Activated CD4-positive, alpha-beta T cell treated with anti-CD3 and anti-CD28 coated beads for 1 hour (primary cell): ENCODE measurements at regions not wholly inside any gene's neighbourhood (a gene's known extent, or its start where the extent isn't known, plus 50 kb on each side); places are given as distances from the start of the nearest gene placed in this dataset.

Experiments used
- DNase-seq: peaks from one replicate; pipeline ENCODE4 v3.0.0-alpha.2; 2020

DNA sequence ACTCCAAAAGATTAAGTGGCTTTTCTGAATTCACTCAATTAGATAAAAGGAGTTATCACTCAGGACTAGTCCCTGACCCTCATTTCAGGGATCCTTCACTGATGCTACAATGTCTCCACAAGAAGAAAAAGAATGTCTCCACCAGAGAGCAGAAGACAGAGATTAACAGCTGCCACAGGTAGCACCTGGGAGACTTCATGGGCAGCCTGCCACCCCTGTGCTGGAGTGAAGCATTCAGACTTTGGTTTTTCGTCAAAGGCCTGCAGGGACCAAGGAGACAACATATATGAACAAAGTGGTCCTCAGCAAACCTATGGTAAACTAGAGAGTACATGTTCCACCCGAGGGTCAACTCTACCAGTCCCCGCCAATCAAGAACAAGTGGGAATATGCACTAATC is 197.0 kb upstream of the ACVR2A start:
- no peak for DNase-seq

DNA sequence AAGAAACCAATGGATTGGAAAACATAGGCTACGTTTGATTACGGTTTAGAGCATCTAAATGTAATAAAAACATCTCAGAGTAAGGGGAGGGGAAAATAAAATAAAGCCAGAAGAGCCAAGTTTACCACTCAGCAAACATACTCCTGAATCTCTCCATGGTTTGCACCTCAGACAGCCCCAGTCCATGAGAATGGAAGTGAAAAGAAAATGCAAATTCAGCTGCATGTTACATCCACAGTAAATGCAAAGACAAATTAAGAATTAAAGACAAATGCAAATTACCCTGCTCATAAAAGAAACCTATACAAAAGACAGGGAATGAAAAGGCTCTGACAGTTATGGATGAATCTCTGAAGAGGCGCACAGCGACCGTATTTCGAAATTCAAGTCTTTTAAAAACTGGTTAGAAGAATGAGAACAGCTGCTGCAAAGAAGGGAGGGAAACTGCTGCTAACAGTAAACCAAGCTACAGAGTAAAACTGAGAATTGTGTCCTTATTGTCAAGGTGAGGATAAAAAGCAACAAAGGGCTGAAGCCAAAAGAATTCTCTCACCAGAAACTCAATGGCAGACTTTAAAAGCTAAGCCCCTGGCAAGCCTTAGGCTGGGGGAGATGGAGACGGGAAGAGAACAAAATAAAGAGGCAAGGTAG is 197.9 kb upstream of the ACVR2A start:
- DNase-seq = no peak

DNA sequence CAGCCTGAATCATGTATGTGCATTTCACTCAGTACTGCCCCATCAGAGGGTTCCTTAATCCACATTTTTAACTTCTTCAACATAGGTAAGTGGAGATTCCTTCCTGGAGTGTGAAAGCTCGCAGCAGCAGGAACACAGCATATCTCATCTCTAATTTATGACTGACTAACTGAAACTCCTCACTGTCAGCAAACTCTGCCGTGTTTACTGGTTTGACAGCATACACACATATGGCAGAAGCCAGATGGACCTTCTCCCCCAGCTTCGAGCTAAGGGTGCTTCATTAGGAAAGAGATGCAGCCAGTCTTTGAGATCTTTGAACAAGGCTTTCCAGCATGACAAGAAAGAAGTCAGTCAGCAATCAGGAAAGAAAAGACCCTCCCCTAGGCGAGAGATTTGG is 200.3 kb upstream of the ACVR2A start:
- DNase-seq = no peak

- no peak for DNase-seq
These were observed 202.1 kb upstream of the ACVR2A start for GRCh38 chr2:147642765-147643164.

- no peak for DNase-seq
These were observed 203.2 kb upstream of the ACVR2A start for GRCh38 chr2:147641651-147642050.

- DNase-seq = no peak
These were observed 204.9 kb upstream of the ACVR2A start for GRCh38 chr2:147639891-147640290.

DNA sequence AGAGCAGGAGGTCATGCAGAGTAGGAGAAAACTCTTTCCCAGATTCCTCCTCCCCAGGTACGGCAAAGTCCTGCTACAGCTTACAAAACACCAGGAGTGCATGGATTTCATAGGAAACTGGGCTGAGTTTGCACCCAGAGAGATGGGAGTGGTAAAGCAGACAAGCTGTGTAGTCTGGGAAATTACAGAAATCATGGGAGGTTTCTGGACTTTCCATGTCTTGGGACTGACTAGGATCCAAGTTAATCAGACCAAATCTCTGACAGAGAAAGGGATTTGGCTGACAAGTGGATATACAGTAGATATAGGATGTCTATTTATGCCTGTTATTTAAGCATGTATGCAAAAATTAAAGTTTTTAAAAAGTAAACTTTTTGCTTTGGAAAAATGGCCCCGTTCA is 205.4 kb upstream of the ACVR2A start:
- DNase-seq = no peak

GRCh38 chr2:147636886-147637285 is 207.9 kb upstream of the ACVR2A start:
- DNase-seq = no peak

DNA sequence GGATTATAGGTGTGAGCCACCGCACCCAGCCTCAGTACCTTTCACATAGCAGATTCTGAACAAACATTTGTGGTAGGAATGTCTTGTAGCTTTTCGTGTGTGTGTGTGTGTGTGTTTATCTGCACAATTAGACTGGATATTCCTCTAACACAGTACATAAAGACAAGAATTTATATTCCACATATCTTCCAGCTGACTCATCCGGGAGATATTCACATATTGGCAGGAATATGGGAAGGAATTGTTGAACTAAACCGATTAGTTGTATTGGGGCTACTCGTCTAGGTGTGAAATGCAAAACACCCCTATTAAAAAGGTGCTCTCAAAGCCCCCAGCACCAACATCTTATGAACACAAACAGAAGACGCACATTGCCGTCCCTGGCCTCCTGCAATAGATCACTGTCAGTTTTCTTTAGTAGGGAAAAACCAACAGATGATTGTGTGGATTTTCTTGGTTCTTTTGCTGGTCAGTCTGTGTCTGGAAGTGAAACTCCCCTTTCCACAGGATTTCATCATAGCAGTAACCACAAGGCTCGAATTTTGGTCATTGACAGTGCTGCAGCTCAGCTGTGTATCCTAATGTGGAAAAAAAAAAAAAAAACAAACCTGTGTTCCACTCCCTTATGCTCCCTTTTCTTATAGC is 208.5 kb upstream of the ACVR2A start:
- no peak for DNase-seq

GRCh38 chr2:147634826-147635225 is 210.0 kb upstream of the ACVR2A start:
- DNase-seq = no peak

DNA sequence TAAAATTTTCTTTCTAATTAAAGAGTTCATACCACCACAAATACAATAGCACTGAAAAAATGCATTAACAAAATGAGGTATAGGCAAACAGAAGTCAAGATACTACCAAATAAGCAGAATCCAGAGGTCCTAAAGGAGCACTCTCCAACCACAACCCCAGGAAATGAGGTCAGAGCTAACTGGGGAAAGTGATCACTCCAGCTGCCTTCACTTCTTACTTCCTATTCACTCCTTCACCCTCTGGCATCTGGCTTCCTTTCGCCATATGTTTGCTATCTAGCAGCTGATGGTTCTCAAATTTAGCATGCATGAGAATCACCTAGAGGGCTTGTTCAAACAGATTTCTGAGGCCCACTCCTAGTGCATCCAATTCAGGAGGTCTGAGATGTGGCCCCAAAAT is 212.6 kb upstream of the ACVR2A start:
- DNase-seq = no peak

GRCh38 chr2:147631294-147631693 is 213.5 kb upstream of the ACVR2A start:
- no peak for DNase-seq

- no peak for DNase-seq
These were observed 214.2 kb upstream of the ACVR2A start for GRCh38 chr2:147630585-147630984.

GRCh38 chr2:147628971-147629421 is 215.8 kb upstream of the ACVR2A start:
- DNase-seq = no peak

DNA sequence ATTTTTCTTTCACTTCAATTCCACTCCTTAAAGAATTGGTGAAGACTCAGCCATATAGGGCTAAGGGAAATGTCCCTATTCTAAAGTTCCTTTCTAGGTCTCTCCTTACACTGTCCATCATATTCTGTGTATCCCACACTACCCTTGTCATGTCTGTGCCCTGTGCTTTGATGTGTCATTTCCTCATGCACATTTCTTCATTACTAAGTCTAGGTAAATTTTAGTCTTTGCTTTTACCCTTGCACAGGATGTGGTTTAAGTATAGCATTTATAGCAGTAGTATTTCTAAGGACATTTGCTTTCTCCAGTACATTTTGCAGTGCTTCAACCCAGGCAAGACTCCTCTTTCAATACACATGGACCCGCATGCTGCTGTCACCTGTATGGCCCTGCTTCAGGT is 221.5 kb upstream of the ACVR2A start:
- no peak for DNase-seq

DNA sequence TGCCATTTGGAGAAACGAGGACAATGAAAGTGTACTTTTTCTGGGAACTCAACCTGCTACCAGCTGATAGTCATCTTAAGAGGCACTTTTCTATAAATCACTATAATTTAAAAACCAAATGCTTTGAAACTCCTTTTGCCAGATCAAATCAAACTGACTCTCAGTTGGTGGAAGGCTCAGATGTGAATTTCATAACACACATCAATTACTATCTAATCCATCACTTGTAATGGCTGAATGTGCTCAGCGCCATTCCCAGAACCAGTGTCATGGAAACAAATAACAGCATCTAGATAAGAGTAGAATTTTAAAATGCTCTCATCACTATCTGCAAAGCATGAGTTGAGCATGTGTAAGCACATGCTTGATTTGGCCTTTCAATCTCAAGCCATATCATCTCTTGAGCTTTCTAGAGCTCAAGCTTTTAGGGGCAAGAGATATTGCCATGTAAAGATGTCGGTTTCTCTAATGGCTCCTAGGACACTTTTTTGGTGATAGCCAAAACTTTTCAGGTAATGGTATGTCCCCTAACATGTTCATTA is 223.1 kb upstream of the ACVR2A start:
- no peak for DNase-seq

- no peak for DNase-seq
These were observed 225.0 kb upstream of the ACVR2A start for GRCh38 chr2:147619808-147620207.

DNA sequence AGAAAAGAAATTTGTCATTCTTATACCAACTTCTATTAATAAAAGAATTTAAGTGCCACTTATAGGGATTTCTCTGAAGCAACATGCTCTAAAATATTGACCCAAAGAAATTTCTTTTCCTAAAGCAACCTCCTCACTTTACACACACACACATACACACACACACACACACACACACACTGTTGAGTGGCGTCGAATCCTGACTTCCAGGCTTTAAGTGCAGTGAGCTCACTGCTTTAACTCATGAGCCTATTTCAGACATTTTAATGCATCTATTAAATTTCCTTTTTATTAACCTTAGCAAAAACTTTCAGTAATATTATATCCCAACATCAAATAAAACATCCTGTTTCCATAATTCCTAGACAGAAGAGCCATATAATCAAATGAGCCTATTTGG is 229.1 kb upstream of the ACVR2A start:
- DNase-seq = no peak

DNA sequence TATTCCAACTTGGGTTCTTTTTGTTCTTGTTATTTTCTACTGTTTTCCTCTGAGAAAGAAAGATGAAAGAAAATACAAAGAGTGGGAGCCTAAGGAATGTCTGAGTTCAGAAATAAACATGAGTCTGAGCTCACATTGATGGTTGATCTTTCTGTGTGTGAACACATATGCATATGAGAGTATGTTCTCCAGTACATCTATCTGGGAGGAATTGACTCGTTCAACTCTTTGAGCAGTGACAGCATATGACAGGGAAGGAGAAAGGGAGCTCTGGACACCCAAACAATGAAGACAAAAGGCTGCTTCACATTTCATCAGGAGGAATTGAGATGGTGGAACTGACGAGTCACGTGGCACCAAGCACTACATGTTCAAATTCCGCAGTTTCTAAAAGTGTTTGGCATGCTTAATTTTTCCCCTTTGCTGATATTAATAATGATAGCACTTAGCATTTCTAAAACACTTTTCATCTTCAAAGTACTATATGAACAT is 229.8 kb upstream of the ACVR2A start:
- DNase-seq = no peak

GRCh38 chr2:147614471-147614870 is 230.4 kb upstream of the ACVR2A start:
- DNase-seq = no peak

- DNase-seq = no peak
These were observed 234.3 kb upstream of the ACVR2A start for GRCh38 chr2:147610496-147611040.

GRCh38 chr2:147609301-147609700 is 235.5 kb upstream of the ACVR2A start:
- no peak for DNase-seq

DNA sequence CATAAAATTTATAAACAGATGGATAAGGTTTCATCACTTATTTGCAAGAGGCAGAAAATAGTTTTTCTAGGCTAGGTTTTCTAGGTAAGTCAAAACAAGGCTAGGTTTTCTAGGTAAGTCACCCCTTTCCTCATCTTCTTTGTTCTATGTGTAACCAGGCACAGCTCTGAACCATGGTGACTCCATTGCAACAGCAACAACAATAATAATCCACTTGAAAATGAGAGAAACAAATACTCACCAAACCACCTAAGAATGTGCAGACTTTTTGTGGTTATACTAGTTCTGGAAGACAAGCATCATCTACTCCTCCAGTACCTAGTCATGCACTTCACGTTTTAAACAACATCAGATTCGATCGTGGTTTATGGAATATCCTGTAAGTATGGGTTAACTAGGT is 237.4 kb upstream of the ACVR2A start:
- no peak for DNase-seq

DNA sequence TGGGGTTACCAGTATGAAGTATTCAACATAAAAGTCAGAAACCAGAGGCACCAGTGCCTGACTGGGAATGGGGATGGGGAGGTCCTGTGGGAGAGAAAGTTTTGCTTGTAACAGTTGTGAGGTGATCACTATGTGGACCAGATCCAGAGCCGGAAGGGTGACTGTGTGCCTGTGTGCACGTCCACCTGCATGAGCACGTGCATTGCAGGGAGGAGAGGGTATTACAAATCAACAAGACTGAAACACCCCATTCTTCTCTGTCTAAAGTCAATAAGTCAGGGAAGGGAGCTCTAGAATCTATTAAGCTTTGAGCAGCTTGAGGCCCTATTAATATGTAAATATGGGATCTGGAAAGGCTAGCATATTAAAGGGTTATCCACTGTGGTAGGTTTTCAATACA is 241.0 kb upstream of the ACVR2A start:
- DNase-seq = no peak
